Right atrium auricular region (tissue), 2 donors: ENCODE measurements at regions not wholly inside any gene's neighbourhood (a gene's known extent, or its start where the extent isn't known, plus 50 kb on each side); places are given as distances from the start of the nearest gene placed in this dataset.

Experiments
- DNase-seq: peaks from one replicate; pipeline ENCODE4 v3.0.0-alpha.2; 2019; ENCODE audit warnings: low spot score
- H3K27ac ChIP-seq, 2 donors: fragments of 200-600 bp; sonication (generic); 1 replicate in 1 of 2; 2 replicates in 1 of 2; pipeline ENCODE4 v1.5.1; 2016 to 2019
- H3K27me3 ChIP-seq, 2 donors: fragments of 200-600 bp; sonication (generic); one replicate each; pipeline versions ENCODE4 v1.5.1 to v1.6.0; 2017 to 2019
- H3K36me3 ChIP-seq: fragments of 200-600 bp; sonication (generic); one replicate; pipeline ENCODE4 v1.5.1; 2016
- H3K4me1 ChIP-seq, 2 donors: fragments of 200-600 bp; sonication (generic); one replicate each; pipeline versions ENCODE4 v1.5.1 to v1.6.0; 2017 to 2019
- H3K4me3 ChIP-seq, 2 donors: fragments of 200-600 bp; sonication (generic); 1 replicate in 1 of 2; 2 replicates in 1 of 2; pipeline ENCODE4 v1.5.1; 2017 to 2019; ENCODE audit warnings: mild to moderate bottlenecking in 1 of 2, moderate library complexity in 1 of 2
- H3K9me3 ChIP-seq, 2 donors: fragments of 200-600 bp; sonication (generic); one replicate each; pipeline ENCODE4 v1.5.1; 2019
- TF ChIP-seq, protein P1 (sequence below), 2 donors: fragments of 200-600 bp; sonication (generic); IDR thresholded peaks; one replicate each; pipeline ENCODE4 v1.5.1; 2019; ENCODE audit warnings: antibody characterized with exemption in 2 of 2

DNA sequence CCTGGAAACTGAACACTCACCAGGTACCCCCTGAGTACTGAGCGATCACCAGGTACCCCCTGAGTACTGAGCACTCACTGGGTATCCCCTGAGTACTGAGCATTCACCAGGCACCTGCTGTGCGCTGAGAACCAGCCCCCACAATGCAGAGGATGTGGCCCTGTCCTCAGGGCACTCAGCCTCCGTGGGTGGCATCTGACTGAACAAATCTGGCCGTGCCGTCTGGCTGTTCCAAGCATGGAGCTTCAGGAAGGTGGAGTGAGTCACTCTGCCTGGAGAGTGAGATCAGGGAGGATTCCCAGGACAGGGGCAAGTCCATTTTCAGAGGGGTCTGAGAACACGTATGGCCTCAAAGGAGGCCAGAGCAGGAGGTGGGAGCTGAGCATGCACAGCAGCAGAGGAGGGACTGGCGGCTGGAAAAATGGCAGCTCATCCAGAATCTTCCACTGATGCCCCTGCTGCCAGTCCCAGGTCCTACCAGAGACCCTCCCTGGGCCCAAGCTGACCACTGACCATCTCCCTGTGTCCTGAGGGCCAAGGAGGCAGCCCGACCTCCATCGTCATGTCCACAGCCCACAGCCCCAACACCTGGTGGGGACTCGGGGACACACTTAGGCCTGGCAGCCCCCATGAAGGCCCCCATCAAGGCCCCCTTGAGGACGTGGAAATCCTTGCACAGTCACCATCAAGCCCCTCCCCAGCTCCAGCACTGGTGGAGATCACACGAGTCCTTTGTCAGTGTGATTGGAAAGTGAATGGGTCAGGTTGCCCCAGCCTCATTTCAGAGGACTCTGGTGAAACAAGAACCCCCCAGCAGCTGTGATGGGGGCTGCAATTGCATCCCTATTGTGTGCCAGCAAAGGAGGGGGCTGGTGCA is 94.1 kb downstream of the HMX1 start:
- TF ChIP-seq, protein P1, sequence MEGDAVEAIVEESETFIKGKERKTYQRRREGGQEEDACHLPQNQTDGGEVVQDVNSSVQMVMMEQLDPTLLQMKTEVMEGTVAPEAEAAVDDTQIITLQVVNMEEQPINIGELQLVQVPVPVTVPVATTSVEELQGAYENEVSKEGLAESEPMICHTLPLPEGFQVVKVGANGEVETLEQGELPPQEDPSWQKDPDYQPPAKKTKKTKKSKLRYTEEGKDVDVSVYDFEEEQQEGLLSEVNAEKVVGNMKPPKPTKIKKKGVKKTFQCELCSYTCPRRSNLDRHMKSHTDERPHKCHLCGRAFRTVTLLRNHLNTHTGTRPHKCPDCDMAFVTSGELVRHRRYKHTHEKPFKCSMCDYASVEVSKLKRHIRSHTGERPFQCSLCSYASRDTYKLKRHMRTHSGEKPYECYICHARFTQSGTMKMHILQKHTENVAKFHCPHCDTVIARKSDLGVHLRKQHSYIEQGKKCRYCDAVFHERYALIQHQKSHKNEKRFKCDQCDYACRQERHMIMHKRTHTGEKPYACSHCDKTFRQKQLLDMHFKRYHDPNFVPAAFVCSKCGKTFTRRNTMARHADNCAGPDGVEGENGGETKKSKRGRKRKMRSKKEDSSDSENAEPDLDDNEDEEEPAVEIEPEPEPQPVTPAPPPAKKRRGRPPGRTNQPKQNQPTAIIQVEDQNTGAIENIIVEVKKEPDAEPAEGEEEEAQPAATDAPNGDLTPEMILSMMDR (IDR thresholded peaks at IDR 0.05): no peak
- no peak for DNase-seq
- H3K36me3 ChIP-seq: no peaks in the 10 kb centered on the region
- H3K27ac ChIP-seq: no peak overlapping the region
- no peak overlapping the region for H3K4me3 ChIP-seq
- H3K4me1 ChIP-seq: no peaks in the 10 kb centered on the region
- H3K27me3 ChIP-seq: no peaks in the 10 kb centered on the region
- no peaks in the 10 kb centered on the region for H3K9me3 ChIP-seq

DNA sequence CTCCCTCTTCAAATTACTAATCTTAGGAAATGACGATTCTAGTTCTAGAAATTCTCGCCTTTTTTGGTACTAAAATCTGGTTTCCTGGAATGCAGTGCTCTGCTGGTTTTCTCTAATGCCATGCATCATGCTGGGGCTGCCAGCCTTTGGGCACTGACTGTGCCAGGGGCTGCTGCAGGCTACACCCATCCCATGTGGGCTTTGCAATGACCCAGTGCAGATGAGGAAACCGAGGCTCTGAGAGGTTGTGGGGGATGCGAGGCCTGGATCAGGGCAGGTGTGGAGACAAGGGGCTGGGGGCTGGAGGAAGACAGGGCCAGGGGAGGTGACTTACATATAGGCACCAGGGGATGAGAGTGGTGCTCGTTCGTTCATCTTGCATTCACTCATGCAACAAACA is 95.3 kb downstream of the HMX1 start:
- no peak for DNase-seq
- H3K9me3 ChIP-seq: no peaks in the 10 kb centered on the region
- H3K27ac ChIP-seq: no peak overlapping the region
- H3K4me3 ChIP-seq: no peak overlapping the region
- no peaks in the 10 kb centered on the region for H3K27me3 ChIP-seq
- H3K36me3 ChIP-seq: no peaks in the 10 kb centered on the region
- TF ChIP-seq, protein P1 (IDR thresholded peaks at IDR 0.05): no peak
- no peaks in the 10 kb centered on the region for H3K4me1 ChIP-seq

DNA sequence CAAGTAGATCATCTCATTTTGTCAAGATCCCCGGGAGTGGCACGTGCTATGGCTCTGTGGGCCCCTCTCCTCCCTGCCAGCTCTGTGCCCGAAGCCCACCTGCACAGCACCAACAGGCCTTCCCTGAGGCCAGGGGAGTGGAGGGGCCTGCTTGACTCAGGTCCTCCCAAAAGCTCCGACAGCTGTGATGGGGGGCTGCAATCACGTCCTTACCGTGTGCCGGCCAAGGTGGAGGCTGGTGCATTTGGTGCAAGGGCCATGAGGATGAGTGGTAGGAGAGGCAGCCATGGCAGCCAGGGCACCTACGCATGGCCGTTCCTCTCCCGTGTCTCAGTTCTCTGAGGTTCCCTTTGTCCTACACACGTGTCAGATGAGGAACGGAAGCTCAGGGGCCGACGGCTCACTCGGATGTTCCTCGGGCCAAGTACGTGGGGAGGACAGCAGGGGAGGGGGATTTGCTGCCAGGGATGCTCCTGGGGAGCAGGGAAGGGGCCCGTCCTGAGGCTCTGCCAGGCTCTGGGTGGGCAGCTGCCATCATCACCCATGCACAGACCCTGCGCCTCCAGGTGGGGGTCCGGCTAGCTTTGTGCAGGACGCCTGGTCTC is 95.8 kb downstream of the HMX1 start:
- H3K36me3 ChIP-seq: no peaks in the 10 kb centered on the region
- no peak for DNase-seq
- H3K4me1 ChIP-seq: no peaks in the 10 kb centered on the region
- H3K27me3 ChIP-seq: no peaks in the 10 kb centered on the region
- no peak overlapping the region for H3K27ac ChIP-seq
- H3K9me3 ChIP-seq: no peaks in the 10 kb centered on the region
- H3K4me3 ChIP-seq: no peak overlapping the region
- TF ChIP-seq, protein P1 (IDR thresholded peaks at IDR 0.05): no peak

DNA sequence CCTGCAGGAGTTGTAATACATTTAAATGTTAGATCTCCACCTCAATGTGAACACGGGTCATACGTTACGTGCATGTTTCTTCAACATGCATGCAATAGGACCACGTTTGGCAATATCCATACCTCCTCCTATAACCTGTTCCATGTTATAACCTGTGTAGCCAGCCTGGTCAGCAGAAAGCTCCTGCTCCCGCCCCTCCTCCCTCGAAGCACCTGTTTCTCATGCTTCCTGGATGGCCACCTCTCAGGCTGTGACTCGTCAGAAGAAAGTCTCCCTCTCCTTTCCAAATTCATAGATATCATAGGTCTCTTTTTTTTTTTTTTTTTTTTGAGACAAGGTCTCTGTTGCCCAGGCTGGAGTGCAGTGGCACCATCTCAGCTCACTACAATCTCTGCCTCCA is 96.5 kb downstream of the HMX1 start:
- TF ChIP-seq, protein P1 (IDR thresholded peaks at IDR 0.05): no peak
- Histone ChIP-seq H3K36me3 (no peaks in the 10 kb centered on the region), H3K4me3 (no peak overlapping the region), H3K4me1 (no peaks in the 10 kb centered on the region), H3K27ac (no peak overlapping the region), H3K27me3 (no peaks in the 10 kb centered on the region), H3K9me3 (no peaks in the 10 kb centered on the region)
- no peak for DNase-seq

DNA sequence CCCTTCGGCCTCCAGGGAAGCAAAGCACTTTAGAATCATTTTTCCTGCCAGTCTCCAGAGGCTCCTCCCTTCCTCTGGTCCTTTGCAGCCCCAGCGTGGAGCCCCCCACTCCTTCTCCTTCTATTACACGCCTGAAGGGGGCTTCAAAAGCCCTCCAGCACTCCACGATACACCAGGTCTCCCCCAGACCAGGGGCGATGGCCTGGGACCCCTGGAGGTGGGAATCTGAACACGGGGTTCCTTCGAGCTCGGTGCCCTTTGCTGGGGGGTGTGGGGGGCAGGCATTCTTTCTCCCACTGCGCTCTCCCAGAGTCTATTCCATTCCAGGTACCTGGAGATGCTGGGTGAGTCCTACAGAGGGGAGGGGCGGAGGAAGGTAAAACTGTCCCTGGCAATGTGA is 97.6 kb downstream of the HMX1 start:
- TF ChIP-seq, protein P1 (IDR thresholded peaks at IDR 0.05): no peak
- Histone ChIP-seq H3K9me3 (no peaks in the 10 kb centered on the region), H3K4me3 (no peak overlapping the region), H3K27me3 (no peaks in the 10 kb centered on the region), H3K27ac (no peak overlapping the region), H3K36me3 (no peaks in the 10 kb centered on the region), H3K4me1 (no peaks in the 10 kb centered on the region)
- DNase-seq: no peak
